Skin epidermis (tissue), 12 donors: ENCODE measurements at regions not wholly inside any gene's neighbourhood (a gene's known extent, or its start where the extent isn't known, plus 50 kb on each side); places are given as distances from the start of the nearest gene placed in this dataset.

Experiments
- H3K27ac ChIP-seq, 21 experiments: fragments of 200-600 bp; sonication (generic) in 11 of 21; one replicate each; pipeline ENCODE4 v1.5.0; 2020; ENCODE audit warnings: mild to moderate bottlenecking in 3 of 21, inconsistent platforms in 2 of 21, moderate library complexity in 2 of 21
- H3K4me3 ChIP-seq, 7 experiments: fragments of 200-600 bp; sonication (generic) in 2 of 7; one replicate each; pipeline ENCODE4 v1.5.0; 2020; ENCODE audit warnings: inconsistent platforms in 2 of 7, mild to moderate bottlenecking in 2 of 7, moderate library complexity in 1 of 7

DNA sequence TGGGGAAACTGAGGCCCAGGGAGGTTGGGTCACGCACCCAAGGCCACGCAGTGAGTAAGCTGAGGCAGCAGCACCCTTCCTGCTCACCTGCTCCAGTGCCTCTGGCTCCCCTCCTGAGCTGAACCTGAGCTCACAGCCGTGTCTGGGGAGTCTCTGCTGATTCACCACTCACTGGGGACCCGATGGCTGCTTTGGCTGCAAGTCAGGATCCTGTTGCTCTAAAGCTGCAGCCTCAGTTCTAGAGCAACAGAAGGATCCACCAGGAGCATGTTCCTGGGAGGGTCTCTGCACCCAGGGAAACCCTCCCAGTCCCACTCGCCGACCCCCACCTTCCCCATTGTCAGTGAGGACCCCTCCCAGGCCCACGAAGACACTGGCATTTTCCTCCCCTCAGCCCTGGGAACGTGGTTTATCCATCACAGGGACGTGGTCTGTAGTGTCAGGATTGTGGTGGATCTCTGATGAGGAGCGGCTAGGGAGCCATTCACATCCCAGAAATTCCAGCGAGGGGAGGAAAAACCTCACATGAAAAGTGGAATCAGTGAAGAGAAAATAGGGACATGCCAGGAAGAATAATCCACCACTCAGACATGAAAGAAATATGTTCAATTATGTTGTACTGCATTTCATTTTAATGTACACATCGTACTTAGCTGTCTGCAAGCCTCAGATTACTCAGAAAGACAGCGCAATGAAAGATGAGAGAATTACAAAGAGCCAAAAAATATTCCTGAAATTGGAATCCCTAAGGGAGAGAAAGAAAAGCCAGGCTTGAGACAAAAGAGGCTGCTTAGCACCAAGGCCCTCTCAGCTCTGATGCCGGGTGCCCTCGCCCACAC lies 447.2 kb downstream of the MATN1 start:
- H3K4me3 ChIP-seq: no peak overlapping the region
- H3K27ac ChIP-seq: no peak overlapping the region

DNA sequence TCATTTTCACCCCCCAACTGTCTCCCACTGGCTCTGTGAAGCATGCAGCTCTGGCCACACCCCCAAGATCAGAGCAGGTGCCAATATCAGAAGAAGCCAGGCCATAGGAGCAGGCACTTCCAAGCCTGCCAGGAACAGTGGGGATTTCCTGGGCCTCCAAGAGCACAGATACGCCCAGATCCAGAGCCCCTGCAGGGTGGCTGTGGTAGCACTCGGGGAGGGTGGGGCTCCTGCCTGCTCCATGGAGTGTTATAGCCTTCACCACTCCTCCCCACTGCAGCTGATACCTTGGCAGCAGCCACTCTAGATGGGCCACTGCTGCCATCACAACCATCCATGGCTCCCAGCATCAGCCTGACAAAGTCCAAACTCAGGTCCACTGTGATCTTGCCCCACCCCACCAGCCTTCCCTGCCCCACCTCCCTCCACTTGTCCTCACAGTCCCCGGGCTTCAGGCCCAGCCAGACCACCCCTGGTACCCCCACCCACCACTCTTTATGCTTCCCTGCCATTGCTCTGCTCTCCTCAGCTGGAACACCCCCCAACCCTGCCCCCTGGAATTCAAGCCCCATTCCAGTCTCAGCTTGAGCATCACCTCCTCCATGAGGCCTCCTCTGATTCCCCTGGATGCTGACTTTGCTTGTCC lies 448.3 kb downstream of the MATN1 start:
- no peak overlapping the region for H3K27ac ChIP-seq
- H3K4me3 ChIP-seq: no peak overlapping the region

DNA sequence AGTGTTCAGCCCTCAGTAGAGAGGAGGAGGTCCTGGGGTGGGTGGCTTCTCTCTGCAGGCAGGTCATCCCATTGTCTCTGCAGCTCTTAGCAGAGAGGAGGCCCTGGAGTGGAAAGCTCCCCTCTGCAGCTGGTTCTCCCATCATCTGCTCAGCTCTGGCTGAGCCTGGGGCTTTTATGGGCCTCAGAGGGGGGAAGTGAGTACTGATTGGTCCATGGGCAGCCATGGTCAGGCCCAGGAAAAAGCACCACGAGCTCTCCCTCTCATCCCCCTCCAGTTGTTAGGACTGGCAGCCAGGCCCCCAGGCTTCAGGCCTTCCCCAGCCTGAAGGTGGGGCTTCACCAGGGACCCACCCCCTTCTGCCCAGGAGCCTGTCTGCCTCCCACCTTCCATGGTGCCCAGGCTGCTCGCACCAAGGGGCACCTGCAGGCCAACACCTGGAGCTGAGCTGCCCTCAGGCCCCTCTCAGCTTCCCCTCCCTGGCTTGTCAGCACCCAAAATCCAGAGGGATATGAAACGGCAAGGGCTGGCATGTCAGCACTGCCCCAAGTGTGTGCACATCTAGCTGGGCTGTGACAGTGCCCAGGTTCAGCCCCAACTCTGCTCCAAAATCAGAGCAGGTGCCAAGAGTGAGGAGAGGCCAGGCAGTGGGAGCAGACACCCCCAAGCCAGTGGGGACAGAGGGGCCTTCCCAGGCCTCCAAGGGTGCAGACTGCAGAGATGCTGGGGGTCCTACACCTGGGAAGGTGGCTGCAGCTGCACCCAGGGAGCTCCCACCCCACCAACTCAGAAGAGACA lies 449.0 kb downstream of the MATN1 start:
- no peak overlapping the region for H3K4me3 ChIP-seq
- peak overlapping the region in 1 of 21 experiments; percentile 11 for H3K27ac ChIP-seq

DNA sequence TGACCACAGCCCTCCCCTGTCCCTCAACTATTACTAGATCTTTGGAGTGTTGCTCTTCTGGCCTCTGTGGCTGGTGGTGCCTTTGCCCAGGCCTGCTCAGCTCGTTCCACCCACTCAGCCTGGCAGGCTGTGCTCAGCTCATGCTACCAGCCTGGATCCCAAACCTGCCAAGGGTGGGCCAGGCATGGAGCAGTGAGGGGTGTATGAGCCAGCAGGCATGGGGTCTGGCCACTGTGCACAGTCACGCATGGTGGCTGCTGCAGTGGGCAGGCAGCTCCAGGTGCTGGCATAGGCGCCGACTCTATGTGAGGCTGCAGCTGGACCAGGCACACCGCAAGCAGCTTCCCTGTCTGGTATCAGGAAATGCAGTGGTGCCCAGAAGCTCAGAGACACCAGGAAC lies 449.9 kb downstream of the MATN1 start:
- Histone ChIP-seq H3K4me3 (no peak overlapping the region), H3K27ac (peak overlapping the region in 1 of 21 experiments; percentile 21)

DNA sequence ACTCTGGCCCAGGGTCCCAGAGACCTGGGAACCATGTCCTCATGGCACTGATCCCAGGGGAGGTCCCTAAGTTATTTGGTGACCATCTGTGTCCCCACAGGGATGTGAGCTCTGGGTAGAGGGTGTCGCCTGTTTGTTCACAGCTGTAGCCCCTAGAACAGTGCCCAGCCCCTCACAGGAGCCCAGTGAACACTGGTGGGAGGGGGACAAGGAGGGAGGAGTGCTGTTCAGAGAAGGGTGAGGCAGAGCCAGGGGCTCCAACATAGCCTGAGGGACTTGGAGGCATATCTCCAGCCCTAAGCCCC lies 450.4 kb downstream of the MATN1 start:
- H3K4me3 ChIP-seq: no peak overlapping the region
- H3K27ac ChIP-seq: no peak overlapping the region

DNA sequence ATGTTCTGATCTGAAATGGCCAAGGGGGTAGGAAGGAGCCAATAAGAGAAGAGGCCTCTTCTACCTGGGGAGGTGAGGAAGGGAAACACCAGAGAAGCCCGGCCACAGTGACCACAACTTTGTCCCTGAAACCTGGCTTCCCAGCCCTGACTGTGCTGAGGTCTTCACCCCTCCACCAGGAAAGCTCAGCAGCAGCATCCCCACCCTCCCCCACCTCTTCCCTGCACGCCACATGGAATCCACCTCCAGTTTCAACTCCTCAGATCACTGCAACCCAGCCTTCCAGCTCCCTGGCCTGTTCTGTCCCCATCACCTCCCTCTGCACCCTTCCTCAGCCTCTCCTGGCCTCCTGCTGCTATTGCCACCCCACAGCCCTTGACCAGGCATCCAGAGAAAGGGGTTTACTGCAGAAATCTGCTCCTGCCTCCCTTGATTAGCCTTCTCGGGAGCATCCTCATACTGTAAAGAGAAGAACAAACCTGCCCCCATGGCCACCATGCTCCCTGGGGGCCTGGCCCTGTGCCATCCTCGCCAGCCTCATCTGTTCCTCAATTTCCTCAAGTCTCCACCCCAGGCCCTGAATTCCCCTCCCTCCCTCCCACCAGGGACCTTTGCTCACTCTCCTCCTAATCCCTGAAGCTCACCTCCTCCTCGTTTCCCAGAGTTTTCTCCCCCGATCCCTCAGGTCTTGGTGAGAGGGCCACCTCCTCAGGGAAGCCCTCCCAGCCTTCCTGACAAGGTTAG lies 450.9 kb downstream of the MATN1 start:
- H3K27ac ChIP-seq: no peak overlapping the region
- H3K4me3 ChIP-seq: no peak overlapping the region

DNA sequence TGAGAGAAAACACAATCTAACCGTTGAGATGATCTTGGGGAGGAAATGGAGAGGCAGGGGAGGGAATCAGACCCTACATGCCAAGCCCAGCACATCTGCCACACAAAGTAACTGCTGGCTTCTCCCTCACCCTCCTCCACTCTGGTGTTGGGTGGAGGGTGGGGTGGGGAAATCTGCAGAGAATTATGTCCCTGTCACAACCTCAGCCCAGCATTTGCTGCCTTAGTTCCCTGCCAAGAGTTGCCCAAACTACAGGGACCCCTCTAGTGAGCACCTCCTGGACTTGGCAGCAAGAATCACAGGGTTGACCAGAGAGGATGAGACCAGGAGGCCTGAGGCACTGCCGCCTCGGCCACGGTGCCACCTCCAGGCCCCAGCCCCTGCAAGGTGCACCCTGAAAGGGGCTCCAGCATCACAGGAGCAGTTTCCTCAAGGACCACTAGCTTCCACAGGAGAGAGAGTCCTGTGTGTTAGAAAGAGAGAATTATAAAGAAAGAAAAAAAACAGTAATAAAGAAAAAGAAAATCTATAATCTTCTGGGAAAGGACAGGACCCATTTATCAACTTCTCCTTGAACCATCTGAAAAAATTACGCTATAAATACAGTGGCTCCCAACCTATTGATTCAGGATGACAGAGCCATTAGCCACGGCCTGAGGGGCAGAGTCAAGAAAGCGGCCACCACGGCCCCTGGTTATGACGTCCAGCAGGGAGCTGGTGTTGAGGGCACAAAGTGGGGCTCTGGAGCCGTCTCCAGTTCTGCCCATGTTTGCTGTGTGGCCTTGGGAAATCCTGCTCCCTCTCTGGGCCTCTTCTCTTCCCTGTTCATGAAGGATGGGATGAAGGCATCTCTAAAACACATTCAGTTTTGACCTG lies 451.7 kb downstream of the MATN1 start:
- Histone ChIP-seq H3K4me3 (no peak overlapping the region), H3K27ac (no peak overlapping the region)

DNA sequence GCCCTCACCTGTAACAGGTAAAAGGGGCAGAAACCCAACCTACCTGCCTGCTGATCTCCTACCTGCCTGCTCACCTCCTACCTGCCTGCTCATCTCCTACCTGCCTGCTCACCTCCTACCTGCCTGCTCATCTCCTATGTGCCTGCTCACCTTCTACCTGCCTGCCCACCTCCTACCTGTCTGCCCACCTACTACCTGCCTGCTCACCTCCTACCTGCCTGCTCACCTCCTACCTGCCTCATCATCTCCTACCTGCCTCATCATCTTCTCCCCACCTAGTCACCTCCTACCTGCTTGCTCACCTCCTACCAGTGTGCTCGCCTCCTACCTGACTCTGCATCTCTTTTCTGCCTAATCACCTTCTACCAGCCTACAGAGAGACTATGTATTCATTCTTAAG lies 452.9 kb downstream of the MATN1 start:
- Histone ChIP-seq H3K4me3 (no peak overlapping the region), H3K27ac (no peak overlapping the region)

DNA sequence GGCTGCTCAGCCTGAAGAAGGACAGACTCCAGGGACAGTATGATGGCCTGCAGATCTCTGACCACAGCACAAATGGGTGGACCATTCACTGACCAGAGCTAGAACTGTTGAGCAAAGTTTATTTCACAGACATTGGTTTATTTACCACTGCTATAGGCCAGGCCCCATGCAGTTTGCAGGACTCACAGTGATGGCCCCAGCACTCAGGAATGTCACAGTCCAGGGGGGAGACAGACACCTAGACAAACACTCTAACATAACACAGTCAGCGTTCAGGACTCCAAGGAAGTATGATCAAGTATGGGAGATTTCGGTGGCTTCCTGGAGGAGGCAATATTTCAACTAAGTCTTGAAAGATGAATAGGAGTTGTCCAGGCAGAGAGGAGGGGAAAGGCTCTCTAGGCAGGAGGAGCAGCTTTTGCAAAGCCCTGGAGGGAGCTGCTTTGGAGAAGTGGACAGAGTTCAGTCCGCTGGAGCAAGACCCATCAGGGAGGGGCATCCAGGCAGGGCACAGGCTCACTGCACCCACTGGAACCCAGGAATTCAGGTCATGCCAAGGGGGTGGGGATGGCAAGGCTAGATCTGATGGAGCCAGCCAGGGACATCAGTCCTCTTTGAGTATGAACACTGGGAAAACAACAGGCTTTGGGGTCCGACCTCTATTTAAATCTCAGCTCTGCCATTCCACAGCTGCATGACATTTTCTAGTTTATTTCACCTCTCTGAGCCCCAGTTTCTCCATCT lies 454.3 kb downstream of the MATN1 start:
- no peak overlapping the region for H3K4me3 ChIP-seq
- H3K27ac ChIP-seq: no peak overlapping the region

DNA sequence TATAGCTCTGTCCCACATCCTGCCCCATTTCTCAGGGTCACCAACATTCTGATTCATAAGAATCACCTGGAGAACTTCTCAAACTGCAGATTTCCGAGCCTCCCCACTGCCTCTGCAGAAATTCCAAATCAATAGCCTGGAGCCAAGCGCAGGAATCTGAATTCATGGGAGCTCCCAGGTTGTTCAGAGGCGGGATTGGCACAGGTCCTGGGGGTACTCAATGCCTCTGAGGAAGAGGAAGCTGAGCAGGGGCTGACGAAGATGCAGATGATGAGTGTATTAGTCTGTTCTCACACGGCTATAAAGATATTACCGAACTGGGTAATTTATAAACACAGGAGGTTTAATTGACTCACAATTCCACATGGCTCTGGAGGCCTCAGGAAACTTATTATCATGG lies 455.5 kb downstream of the MATN1 start:
- H3K27ac ChIP-seq: no peak overlapping the region
- H3K4me3 ChIP-seq: no peak overlapping the region

DNA sequence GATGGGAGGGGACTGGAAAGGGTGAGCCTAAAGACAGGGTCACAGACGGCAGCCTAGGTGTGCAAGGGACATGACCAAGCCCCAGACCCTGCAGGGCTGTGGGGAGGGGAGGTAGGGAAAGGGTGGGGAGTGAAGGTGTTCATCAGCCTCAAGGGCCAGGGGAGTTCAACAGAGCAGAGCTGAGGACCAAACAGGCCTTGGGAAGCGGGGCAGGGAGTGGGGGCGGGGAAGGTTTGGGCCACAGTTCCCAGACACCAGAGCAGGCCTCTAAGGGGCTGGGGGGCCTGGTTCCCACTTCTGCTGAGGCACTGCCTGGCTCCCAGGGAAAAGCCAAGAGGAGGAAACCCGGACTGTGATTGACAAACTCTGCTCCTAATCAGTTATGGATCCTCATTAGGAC lies 456.3 kb downstream of the MATN1 start:
- Histone ChIP-seq H3K4me3 (no peak overlapping the region), H3K27ac (no peak overlapping the region)

DNA sequence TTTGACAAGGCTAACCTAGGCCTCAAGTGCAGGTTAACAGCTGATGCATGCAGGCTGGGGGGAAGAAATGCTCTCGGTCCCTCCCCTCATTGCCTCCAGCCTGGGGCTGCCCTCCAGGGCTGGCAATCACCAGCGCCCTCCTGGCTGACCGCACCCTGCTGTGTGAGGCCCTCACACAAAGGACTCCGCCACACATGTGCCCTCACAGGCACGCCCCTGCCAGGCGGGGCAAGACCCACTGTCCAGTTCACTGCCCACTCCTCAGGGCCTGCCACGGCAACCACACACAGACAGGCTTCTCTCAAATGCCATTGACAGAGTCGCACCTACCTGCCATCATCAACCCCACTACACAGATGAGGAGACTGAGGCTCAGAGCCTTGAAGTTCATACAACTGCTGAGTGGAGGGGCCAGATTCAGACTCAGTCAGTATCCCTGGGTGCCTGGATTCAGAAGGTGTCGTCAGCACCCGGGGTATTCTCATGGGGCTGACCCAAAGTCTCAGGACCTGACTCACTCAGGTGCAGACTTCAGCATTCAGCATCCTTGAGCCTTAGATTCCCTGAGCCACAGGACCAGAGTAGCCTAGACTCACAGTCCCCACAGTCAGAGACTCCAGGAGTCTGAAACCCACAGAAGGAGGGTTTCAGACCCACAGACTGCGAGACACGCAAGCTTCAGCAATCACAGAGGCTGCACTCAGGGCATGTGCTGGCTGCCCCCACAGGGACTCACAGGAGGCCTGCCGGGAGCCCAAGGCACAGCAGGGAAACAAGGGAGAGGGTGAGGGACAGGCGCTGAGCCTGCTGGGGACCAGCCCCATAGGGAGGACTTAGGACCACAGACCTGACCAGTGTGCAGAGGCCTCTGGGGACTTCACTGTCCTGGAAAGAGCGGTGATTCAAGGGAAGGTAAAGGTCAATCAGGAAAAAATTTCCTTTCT lies 458.0 kb downstream of the MATN1 start:
- H3K27ac ChIP-seq: no peak overlapping the region
- H3K4me3 ChIP-seq: no peak overlapping the region

DNA sequence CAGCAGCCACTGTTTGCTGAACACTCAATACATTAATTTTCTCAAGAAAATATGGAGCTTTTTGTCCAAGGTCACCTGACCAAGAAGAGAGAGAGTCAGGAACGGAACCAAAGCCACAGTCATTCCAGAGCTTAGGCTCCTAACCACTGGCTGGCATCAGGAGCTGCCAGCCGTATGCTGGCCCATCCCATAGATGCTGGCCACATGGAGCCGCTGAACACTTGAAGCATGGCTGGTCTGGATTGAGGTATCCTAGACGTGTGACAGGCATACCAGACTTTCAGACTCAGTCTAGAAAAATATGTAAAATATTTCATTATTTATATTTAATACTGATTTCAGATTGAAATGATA lies 458.7 kb downstream of the MATN1 start:
- H3K4me3 ChIP-seq: no peak overlapping the region

DNA sequence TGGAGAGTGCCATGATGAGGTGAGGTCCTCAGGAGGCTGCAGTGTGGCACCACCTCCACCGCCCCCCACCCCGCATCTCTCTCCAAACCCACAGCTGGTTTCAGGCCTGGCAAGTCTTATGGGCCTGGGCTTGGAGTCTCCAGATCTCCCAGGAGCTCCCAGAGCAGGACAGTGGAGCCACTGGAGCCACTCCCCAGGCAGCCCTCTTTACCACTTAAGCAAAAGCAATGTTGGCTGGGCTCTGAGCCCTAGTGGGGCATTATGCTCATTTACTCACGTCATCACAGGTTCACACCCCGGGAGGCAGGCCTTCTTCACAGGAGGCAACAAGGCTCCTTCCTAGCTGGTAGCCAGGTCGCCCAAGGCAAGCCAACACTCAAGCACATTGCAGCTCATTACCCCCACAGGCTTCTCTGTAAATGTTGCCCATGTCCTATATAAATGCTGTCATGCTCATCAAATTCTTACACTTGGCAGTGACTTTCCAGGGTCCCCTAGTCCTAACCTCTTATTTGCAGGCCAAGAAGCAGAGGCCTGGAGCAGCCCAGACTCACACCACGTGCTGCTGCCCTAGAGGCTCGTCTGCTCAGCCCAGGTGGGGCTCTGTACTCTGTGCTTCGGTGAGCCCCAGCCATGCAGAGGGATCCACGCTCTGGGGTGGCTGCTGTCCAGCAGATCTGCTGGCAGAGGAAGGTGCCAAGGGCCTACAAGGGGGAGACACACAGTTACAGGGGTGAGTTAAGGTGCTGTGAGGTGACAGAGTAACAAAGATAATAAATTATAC lies 459.3 kb downstream of the MATN1 start:
- Histone ChIP-seq H3K4me3 (no peak overlapping the region), H3K27ac (no peak overlapping the region)

More for the DNA sequence above, 458.7 kb downstream of the MATN1 start:
- no peak overlapping the region for H3K27ac ChIP-seq

DNA sequence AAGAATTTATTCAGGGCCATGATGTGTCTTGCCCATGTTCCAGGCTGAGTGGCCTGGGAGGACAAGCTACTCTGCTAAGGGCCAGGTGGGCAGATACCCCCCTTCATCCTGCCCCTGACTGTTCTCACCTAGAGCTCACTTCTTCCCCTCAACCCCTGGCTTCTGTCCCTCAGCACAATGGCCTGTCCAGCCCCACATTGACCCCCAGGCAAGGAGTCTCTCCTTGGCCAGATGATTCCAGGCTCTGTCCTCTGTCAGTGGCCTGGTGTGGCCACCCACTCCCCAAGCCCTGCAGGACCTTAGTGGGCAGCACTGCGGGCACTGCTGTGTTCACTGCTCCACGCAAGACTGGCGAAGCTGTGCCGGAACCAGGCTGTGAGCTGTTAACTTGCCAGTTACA lies 460.0 kb downstream of the MATN1 start:
- Histone ChIP-seq H3K4me3 (no peak overlapping the region), H3K27ac (no peak overlapping the region)

DNA sequence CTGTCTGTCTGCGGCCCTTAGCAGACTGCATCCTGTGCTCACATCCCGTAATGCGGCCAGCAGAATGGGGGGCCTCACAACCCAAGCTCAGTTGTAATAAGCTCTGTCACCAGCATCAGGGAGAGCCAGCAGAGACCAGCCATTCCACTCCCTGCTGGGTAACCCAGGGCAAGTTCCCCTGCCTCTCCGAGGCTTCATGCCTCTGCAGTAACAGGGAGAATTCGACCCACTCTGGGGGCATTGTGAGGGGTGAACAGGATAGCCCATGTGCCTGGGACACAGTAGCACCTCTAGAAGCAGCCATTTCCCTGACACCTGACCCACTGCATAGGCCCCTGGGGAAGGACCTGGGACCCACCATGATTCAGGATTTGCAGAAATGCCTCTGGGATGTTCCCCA lies 461.2 kb downstream of the MATN1 start:
- Histone ChIP-seq H3K27ac (no peak overlapping the region), H3K4me3 (no peak overlapping the region)

DNA sequence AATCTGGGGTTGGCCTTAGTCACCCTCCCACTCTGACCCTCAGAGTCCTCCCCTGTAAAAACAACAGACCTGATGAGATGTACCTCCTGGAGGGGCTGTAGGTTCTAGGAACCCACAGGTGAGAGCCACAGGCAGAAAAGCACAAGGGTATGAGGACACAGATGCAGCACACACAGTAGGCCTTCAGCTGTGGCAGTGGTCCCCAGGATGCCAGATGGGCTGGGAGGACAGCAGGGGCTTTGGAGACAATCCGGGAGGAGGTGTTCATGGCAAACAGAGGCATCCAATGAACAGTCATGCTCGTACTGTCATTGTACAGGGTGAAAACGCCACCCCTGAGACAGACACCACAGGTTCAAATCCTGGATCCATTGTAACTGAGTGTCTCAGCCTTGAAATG lies 463.1 kb downstream of the MATN1 start:
- H3K27ac ChIP-seq: no peak overlapping the region
- H3K4me3 ChIP-seq: no peak overlapping the region
